Mucosa of descending colon (tissue), 3 donors: ENCODE measurements at regions not wholly inside any gene's neighbourhood (a gene's known extent, or its start where the extent isn't known, plus 50 kb on each side); places are given as distances from the start of the nearest gene placed in this dataset.

ENCODE experiments used
- ATAC-seq: fragments of 200-7000 bp; cut with Tn5 transposase; one replicate; pipeline ENCODE4 v1.9.1; 2020; ENCODE audit warnings: mild to moderate bottlenecking, moderate library complexity
- DNase-seq, 3 donors: peaks; one replicate each; pipeline ENCODE4 v3.0.0-alpha.2; 2020
- H3K36me3 ChIP-seq: fragments of 200-600 bp; one replicate; pipeline ENCODE4 v1.8.0; 2021; ENCODE audit warnings: low read depth, mild to moderate bottlenecking
- H3K4me1 ChIP-seq: fragments of 200-600 bp; one replicate; pipeline ENCODE4 v1.8.0; 2021; ENCODE audit warnings: low read depth, mild to moderate bottlenecking
- H3K4me3 ChIP-seq: fragments of 200-600 bp; one replicate; pipeline ENCODE4 v1.8.0; 2021; ENCODE audit warnings: mild to moderate bottlenecking
- H3K9me3 ChIP-seq: fragments of 200-600 bp; one replicate; pipeline ENCODE4 v1.8.0; 2021; ENCODE audit warnings: mild to moderate bottlenecking
- CTCF ChIP-seq: fragments of 200-600 bp; IDR thresholded peaks from one replicate; pipeline ENCODE4 v1.8.0; 2022; ENCODE audit warnings: antibody characterized with exemption, mild to moderate bottlenecking
- intact Hi-C, 2 donors: fragments of 100-400 bp; cut with DNase I in 1 of 2; cut with micrococcal nuclease in 1 of 2; formaldehyde crosslinking; loops; one replicate each; pipeline versions ENCODE4 v1.11.0 to v1.11.1; 2022; cut with DNase I, micrococcal nuclease
- donor health status: DM: no; HTN: no; CAD: no; lungs with moderate emphysema.
- donor health status: DM: no; HTN: no; CAD: no.
- donor health status: DM: no; HTN: yes; CAD: no.

DNA sequence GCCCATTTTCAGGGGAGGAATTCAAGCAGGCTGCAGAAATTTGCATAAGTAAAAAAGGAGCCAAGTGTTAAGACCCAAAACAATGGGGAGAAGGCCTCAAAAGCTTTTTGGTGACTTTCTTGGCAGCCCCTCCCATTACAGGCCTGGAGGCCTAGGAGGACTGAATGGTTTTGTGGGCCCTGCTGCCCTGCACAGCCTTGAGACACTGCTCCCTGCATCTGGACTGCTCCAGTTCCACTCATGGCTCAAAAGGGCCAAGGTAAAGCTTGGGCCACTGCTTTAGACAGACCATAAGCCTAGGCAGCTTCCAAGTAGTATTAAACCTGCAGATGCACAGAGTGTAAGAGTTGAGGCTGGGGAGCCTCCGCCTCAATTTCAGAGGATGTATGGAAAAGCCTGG is 501.6 kb downstream of the MID1IP1 start:
- DNase-seq (no peak), ATAC-seq (no peak)
- H3K36me3 ChIP-seq, result no peaks in the 10 kb centered on the region
- H3K4me1 ChIP-seq, result no peaks in the 10 kb centered on the region
- peaks cover 9% of the 10 kb centered on the region for H3K9me3 ChIP-seq
- H3K4me3 ChIP-seq, result no peak overlapping the region
- intact Hi-C loops, result no loop called here
- TF ChIP-seq CTCF, result no peak

- intact Hi-C loops, result no loop called here
- no peak for ATAC-seq
- H3K4me1 ChIP-seq, result no peaks in the 10 kb centered on the region
- no peak for TF ChIP-seq CTCF
- no peak for DNase-seq
- H3K4me3 ChIP-seq, result no peak overlapping the region
- H3K9me3 ChIP-seq, result peaks cover 9% of the 10 kb centered on the region
- no peaks in the 10 kb centered on the region for H3K36me3 ChIP-seq
Observed at GRCh38 chrX:39304746-39305145, 503.5 kb downstream of the MID1IP1 start.

GRCh38 chrX:39307488-39307887 is 506.2 kb downstream of the MID1IP1 start:
- Histone ChIP-seq H3K4me3 (no peak overlapping the region), H3K36me3 (no peaks in the 10 kb centered on the region), H3K4me1 (no peaks in the 10 kb centered on the region), H3K9me3 (peaks cover 9% of the 10 kb centered on the region)
- ATAC-seq, result no peak
- no peak for DNase-seq
- TF ChIP-seq CTCF, result no peak
- intact Hi-C loops, result no loop called here

GRCh38 chrX:39308126-39308525 is 506.9 kb downstream of the MID1IP1 start:
- Histone ChIP-seq H3K4me3 (no peak overlapping the region), H3K36me3 (no peaks in the 10 kb centered on the region), H3K9me3 (peaks cover 3% of the 10 kb centered on the region), H3K4me1 (no peaks in the 10 kb centered on the region)
- no peak for ATAC-seq
- TF ChIP-seq CTCF, result no peak
- intact Hi-C loops, result no loop called here
- DNase-seq, result no peak

DNA sequence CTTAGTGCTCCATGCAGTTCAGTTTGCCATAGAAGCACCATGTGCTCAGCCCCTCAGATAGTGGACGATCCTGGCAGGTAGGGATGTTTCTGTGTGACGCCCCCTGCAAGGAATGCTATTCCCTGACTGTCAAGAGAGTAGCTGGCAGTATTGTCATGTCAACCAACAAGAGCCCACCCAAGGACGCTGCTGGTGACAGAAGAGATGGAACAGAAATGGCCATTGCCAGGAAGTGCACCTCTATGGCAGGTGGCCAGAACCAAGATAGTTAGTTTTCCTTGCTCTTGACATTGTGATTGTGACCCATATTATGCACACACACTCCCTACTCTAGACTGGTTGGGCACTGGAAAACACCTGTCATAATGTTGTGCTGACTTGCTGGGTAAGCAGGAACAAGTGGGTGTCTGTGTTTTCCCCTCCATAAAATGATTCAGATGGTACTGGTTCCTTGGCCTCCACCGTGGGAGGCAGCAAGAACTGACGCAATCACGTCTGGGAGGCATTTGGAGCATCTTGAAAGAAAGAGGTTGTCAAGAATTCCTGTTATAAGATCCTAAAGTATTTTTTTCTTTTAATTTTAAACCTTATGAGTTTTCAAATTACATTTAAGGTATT is 507.9 kb downstream of the MID1IP1 start:
- Histone ChIP-seq H3K4me1 (no peaks in the 10 kb centered on the region), H3K9me3 (no peaks in the 10 kb centered on the region), H3K4me3 (no peak overlapping the region), H3K36me3 (no peaks in the 10 kb centered on the region)
- intact Hi-C loops, result no loop called here
- TF ChIP-seq CTCF, result no peak
- DNase-seq (peak in 1 of 3 donors; percentile 6), ATAC-seq (peak; percentile 74)

DNA sequence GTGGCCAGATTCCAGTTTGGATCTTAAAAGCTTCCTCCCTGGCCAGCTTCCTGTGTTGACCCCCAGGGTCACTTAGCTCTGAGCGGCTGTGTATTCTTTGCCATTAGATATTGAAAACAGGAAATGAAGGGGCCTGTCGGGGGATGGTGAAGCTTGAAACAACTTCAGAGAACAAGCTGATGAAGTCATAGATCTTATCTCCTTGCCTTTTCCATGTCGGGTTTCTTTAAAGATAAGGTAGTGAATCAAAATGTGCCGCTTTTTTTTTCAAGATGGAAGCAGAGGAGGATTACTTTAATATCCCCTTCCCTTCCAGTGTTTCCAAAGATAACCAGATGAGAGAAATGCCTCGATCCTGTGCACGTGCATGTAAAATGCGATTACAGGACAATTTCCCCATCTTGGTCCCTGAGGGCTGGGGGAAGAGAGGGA is 508.5 kb downstream of the MID1IP1 start:
- TF ChIP-seq CTCF, result no peak
- Histone ChIP-seq H3K9me3 (no peaks in the 10 kb centered on the region), H3K4me1 (no peaks in the 10 kb centered on the region), H3K36me3 (no peaks in the 10 kb centered on the region), H3K4me3 (no peak overlapping the region)
- DNase-seq (peak in 1 of 3 donors; percentile 7), ATAC-seq (peak; percentile 19)
- intact Hi-C loops, result no loop called here
